GM18867 (cell line): ENCODE measurements at regions not wholly inside any gene's neighbourhood (a gene's known extent, or its start where the extent isn't known, plus 50 kb on each side); places are given as distances from the start of the nearest gene placed in this dataset.

Experiments
- ATAC-seq: cut with Tn5 transposase; IDR thresholded peaks from one replicate; pipeline ENCODE4 v1.9.1; 2021; ENCODE audit warnings: mild to moderate bottlenecking, moderate library complexity; ENCODE audit not compliant: unreplicated experiment

GRCh38 chrX:88526385-88526784 lies 220.6 kb upstream of the CPXCR1 start:
- ATAC-seq: no peak

- no peak for ATAC-seq
These were observed 188.6 kb upstream of the CPXCR1 start for GRCh38 chrX:88558421-88558820.

- ATAC-seq: no peak
These were observed 186.2 kb upstream of the CPXCR1 start for GRCh38 chrX:88560673-88561330.

- no peak for ATAC-seq
These were observed 162.7 kb upstream of the CPXCR1 start for GRCh38 chrX:88584283-88584682.

- no peak for ATAC-seq
These were observed 160.7 kb upstream of the CPXCR1 start for GRCh38 chrX:88586317-88586716.

DNA sequence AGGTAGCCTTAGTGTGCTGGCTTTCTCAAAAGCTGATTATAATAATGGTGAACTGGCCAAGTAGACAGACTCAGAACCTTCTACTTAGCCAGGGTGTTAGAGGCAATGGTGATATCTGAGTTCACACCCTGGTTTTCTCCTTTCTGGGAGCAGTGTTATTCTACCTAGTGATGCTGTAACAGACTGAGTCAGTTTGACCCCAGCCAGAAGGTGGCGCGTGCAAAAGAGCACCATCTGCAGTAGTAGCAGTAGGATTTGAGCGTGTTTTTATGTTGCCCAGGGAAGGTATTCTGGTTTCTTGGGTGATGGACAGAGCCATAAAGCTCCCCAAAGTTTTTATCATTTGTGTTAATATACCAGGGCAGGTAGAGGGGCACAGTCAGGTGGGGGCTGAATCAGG lies 143.8 kb upstream of the CPXCR1 start:
- no peak for ATAC-seq

DNA sequence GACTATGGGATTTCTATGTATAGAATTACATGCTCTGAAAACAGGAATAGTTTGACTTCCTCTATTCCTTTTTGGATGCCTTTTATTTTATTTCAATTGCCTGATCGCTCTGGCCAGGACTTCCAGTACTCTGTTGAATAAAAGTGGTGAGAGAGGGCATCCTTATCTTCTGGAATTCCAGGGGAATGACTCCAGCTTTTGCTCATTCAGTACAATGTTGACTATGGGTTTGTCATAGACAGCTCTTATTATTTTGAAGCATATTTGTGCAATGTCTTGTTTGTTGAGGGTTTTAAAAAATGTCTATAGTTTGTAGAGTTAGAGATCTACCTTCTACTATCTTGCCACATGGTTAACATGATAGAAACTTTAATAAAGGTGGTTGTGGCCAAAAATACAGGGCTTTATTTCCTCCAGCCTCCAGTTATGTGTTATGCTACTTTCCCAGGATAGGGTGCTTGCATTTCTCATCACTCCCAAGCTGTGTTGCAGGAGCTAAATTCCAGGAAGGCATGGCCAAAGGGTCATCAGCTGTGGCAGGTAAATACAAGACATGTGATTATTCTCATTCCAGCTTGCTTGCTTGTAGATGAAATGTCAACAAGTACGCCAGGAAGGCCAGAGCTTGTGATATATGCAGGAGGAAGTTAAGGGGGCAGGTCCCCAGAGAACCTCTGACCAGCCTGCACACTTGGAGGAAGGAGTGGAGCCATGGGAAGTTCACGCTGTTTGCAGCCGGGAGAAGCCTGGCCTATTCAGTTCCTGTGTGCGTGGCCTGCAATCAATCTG lies 142.4 kb upstream of the CPXCR1 start:
- ATAC-seq: no peak

GRCh38 chrX:88605222-88605583 lies 141.8 kb upstream of the CPXCR1 start:
- no peak for ATAC-seq

DNA sequence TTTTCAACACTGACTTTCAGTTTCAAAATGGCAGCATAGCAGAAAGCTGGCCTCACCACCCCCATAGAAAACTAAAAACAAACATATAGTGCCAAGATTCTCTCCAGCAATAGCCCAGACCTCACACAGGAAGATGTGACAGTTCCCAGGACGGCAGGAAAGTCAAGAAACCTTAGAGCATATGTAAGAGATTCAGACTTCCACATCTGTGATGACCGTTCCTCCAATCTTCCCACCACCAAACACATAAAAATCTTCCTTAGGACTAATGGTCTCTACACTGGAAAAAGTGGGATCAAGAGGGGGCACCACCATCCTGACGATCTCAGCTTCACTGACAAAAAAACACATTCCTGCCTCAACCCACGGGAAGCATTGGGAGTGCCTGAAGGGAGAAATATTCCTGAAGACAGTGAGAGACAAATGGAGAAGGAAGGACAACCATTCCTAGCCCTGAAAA lies 134.1 kb upstream of the CPXCR1 start:
- ATAC-seq: no peak

GRCh38 chrX:88613338-88613737 lies 133.7 kb upstream of the CPXCR1 start:
- no peak for ATAC-seq

DNA sequence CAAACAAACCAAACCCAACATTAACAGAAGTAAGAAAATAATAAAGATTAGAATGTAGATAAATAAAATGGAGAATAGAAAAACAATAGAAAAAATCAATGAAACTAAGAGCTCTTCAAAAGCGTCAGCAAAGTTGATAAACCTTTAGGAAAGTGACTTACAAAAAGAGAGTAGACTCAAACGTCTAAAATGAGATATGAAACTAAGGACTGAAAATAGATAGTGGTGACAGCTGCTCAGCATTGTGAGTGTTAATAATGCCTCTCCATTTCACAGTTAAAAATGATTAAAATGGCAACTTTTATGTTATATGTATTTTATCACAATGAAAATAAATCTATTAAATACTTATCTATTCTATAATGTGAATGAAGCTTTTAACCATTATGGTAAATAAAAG lies 125.7 kb upstream of the CPXCR1 start:
- peak; percentile 52 for ATAC-seq

DNA sequence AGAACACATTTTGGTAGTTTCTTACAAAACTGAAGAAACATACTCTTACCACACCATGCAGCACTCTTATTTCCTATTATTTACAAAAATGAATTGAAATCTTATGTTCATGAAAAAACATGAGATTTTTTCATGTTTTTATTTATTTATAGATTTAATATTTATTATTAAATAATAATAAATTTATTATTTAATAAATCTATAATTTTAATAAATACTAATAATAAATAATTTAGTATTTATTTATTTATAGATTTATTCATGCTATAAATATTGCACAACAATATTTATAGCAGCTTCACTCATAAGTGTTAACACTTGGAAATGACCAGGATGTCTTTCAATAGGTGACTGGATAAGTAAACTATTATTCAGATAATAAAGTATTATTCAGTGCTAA lies 91.6 kb upstream of the CPXCR1 start:
- no peak for ATAC-seq

- no peak for ATAC-seq
These were observed 86.2 kb upstream of the CPXCR1 start for GRCh38 chrX:88660836-88661235.

DNA sequence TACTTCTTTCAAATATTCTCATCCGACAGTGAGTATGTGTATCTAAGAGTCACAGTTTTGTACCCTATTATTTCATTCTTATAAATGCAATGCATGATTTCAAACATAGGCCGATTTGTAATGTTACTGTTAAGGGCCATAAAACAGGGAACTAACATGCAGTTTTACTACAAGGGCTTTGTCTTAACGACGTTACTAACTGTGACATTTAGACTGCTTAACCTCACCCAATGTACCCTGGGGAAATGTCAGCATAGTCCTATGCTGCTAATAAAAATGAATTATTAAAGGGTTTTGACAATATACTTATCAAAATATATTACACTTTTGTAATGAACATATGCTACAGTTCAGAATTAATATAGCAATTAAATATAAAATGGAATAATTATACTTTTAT lies 74.8 kb upstream of the CPXCR1 start:
- ATAC-seq: no peak
